HUES6 (cell line): ENCODE measurements at regions not wholly inside any gene's neighbourhood (a gene's known extent, or its start where the extent isn't known, plus 50 kb on each side); places are given as distances from the start of the nearest gene placed in this dataset.
"Not testable (repeated sequence)": the region's sequence is repeated elsewhere in the genome, so short reads cannot be mapped to it uniquely, and the experiment has no call there.

Experiments
- H3K27ac ChIP-seq: 2 replicates; pipeline ENCODE4 v1.7.0; 2013; ENCODE audit warnings: low read depth, mild to moderate bottlenecking, low read length, inconsistent platforms
- H3K27me3 ChIP-seq: 2 replicates; pipeline ENCODE4 v1.6.1; 2013; ENCODE audit warnings: low read length; ENCODE audit not compliant: control insufficient read depth, insufficient read depth
- H3K36me3 ChIP-seq: 2 replicates; pipeline ENCODE4 v1.6.1; 2013; ENCODE audit warnings: low read length; ENCODE audit not compliant: control insufficient read depth, insufficient read depth
- H3K4me1 ChIP-seq: 2 replicates; pipeline ENCODE4 v1.6.1; 2013; ENCODE audit warnings: low read length; ENCODE audit not compliant: control insufficient read depth, insufficient read depth
- H3K4me3 ChIP-seq: 2 replicates; pipeline ENCODE4 v1.5.1; 2013; ENCODE audit warnings: low read depth, low read length
- H3K9ac ChIP-seq: one replicate; pipeline ENCODE4 v1.6.1; 2013; ENCODE audit warnings: mild to moderate bottlenecking, low read length
- H3K9me3 ChIP-seq: 2 replicates; pipeline ENCODE4 v1.6.1; 2013; ENCODE audit warnings: low read depth, low read length; ENCODE audit not compliant: control insufficient read depth, insufficient read depth

- no peak overlapping the region for H3K4me3 ChIP-seq
- H3K4me1 ChIP-seq = peaks cover 4% of the 10 kb centered on the region; the same call in 1 of the 2 replicates
- H3K27ac ChIP-seq = no peak overlapping the region
- H3K27me3 ChIP-seq = peaks cover 4% of the 10 kb centered on the region; the same call in 1 of the 2 replicates
- H3K9me3 ChIP-seq = no peaks in the 10 kb centered on the region
- no peak overlapping the region for H3K9ac ChIP-seq
- no peaks in the 10 kb centered on the region for H3K36me3 ChIP-seq
These were observed 233.6 kb downstream of the TTLL2 start for GRCh38 chr6:167558246-167559177.

DNA sequence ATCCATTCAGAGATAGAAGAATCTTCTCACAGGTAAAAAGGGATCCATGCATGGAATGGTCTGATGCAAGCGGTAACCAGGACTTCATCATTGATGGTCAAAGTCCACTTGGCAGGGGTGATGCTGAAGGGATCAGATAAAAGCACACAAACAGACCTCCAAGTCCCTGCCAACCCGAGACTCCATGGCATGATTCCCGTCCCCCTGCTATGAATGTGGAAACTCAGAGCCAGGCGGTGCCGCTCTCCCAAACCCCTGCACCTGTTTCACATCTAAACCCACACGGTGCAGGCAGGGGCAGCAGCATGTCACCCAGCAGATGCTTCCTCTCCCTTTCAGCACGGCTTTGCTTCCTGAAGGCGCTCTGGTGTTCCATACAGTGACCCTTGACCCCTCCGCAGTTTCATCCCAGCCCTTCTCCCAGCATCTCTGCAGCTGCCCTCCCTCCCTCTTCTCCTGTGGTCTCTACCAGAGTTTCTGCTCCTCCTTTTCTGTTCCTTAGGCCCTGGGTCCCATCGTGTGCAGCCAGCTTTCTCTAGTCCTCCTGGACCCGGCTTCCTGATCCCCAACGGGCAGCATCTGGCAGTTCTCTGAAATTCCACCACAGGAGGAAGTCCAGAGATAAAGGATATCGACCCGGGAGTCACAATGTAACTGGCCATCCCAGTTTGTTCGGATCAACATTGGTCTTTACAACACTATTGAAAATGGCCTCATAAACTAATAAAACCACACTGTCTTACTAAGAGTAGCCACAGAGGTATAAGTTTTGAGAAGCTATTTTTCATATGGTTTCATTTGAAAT, 235.0 kb downstream of the TTLL2 start:
- Histone ChIP-seq H3K4me1 (peaks cover 4% of the 10 kb centered on the region; the same call in 1 of the 2 replicates), H3K36me3 (no peaks in the 10 kb centered on the region), H3K27me3 (peaks cover 7% of the 10 kb centered on the region; the same call in 1 of the 2 replicates), H3K27ac (no peak overlapping the region), H3K4me3 (no peak overlapping the region), H3K9me3 (no peaks in the 10 kb centered on the region), H3K9ac (no peak overlapping the region)

- peaks cover 7% of the 10 kb centered on the region; the same call in 1 of the 2 replicates for H3K27me3 ChIP-seq
- H3K27ac ChIP-seq = no peak overlapping the region
- H3K9ac ChIP-seq = no peak overlapping the region
- no peaks in the 10 kb centered on the region for H3K9me3 ChIP-seq
- no peaks in the 10 kb centered on the region for H3K36me3 ChIP-seq
- no peak overlapping the region for H3K4me3 ChIP-seq
- peaks cover 4% of the 10 kb centered on the region; the same call in 1 of the 2 replicates for H3K4me1 ChIP-seq
These were observed 236.0 kb downstream of the TTLL2 start for GRCh38 chr6:167560673-167561569.

DNA sequence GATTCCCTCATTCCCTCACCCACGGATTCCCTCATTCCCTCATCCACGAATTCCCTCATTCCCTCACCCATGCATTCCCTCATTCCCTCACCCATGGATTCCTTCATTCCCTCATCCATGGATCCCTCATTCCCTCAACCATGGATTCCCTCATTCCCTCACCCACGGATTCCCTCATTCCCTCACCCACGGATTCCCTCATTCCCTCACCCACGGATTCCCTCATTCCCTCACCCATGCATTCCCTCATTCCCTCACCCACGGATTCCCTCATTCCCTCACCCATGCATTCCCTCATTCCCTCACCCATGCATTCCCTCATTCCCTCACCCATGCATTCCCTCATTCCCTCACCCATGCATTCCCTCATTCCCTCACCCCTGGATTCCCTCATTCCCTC, 238.0 kb downstream of the TTLL2 start:
- not testable (repeated sequence) for H3K36me3 ChIP-seq, H3K9ac ChIP-seq, H3K27ac ChIP-seq, H3K9me3 ChIP-seq, H3K27me3 ChIP-seq, H3K4me3 ChIP-seq, H3K4me1 ChIP-seq

- H3K36me3 ChIP-seq = no peaks in the 10 kb centered on the region
- peaks cover 4% of the 10 kb centered on the region; the same call in 1 of the 2 replicates for H3K4me1 ChIP-seq
- no peak overlapping the region for H3K4me3 ChIP-seq
- no peak overlapping the region for H3K9ac ChIP-seq
- no peaks in the 10 kb centered on the region for H3K9me3 ChIP-seq
- peaks cover 7% of the 10 kb centered on the region; the same call in 1 of the 2 replicates for H3K27me3 ChIP-seq
- no peak overlapping the region for H3K27ac ChIP-seq
These were observed 239.7 kb downstream of the TTLL2 start for GRCh38 chr6:167564416-167565250.

DNA sequence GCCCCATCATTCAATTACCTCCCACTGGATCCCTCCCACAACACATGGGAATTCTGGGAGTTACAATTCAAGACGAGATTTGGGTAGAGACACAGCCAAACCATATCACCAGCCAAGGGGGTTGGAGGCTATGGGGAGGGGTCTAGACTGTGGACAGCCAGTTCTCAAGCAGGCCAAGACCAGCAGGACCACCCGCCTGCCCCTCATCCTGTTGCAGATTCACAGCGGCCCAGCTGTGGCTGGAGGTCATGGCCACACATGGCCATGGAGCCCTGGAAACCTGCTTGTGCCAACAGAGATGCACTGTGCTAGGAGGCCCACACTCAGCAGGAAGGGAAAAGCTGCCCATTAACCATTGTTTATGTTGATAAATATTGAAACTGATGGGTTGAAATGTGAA, 240.5 kb downstream of the TTLL2 start:
- Histone ChIP-seq H3K9ac (no peak overlapping the region), H3K4me1 (peaks cover 4% of the 10 kb centered on the region; the same call in 1 of the 2 replicates), H3K27me3 (peaks cover 7% of the 10 kb centered on the region; the same call in 1 of the 2 replicates), H3K4me3 (no peak overlapping the region), H3K9me3 (no peaks in the 10 kb centered on the region), H3K36me3 (no peaks in the 10 kb centered on the region), H3K27ac (no peak overlapping the region)

GRCh38 chr6:167565884-167566599, 241.2 kb downstream of the TTLL2 start:
- Histone ChIP-seq H3K27ac (no peak overlapping the region), H3K36me3 (no peaks in the 10 kb centered on the region)

GRCh38 chr6:167566711-167567141, 241.8 kb downstream of the TTLL2 start:
- Histone ChIP-seq H3K27ac (no peak overlapping the region), H3K4me3 (no peak overlapping the region), H3K9ac (no peak overlapping the region), H3K36me3 (no peaks in the 10 kb centered on the region), H3K4me1 (peaks cover 4% of the 10 kb centered on the region; the same call in 1 of the 2 replicates), H3K27me3 (peaks cover 7% of the 10 kb centered on the region; the same call in 1 of the 2 replicates), H3K9me3 (no peaks in the 10 kb centered on the region)

More at GRCh38 chr6:167565884-167566599, 241.2 kb downstream of the TTLL2 start:
- H3K9ac ChIP-seq = no peak overlapping the region
- H3K9me3 ChIP-seq = no peaks in the 10 kb centered on the region
- H3K4me1 ChIP-seq = peaks cover 4% of the 10 kb centered on the region; the same call in 1 of the 2 replicates
- H3K4me3 ChIP-seq = no peak overlapping the region
- peaks cover 7% of the 10 kb centered on the region; the same call in 1 of the 2 replicates for H3K27me3 ChIP-seq
